ENCODE measurements at regions not wholly inside any gene's neighbourhood (a gene's known extent, or its start where the extent isn't known, plus 50 kb on each side); places are given as distances from the start of the nearest gene placed in this dataset.

GRCh38 chr13:58850161-58850560 lies 1218.6 kb downstream of the PCDH17 start:
- no peaks in the 10 kb centered on the region for H3K36me3 Mint-ChIP-seq
- no peak overlapping the region for H3K4me3 Mint-ChIP-seq
- H3K27me3 Mint-ChIP-seq = no peaks in the 10 kb centered on the region
- no peak overlapping the region for H3K27ac Mint-ChIP-seq
- H3K4me1 Mint-ChIP-seq (ENCODE audit: low read depth) = no peaks in the 10 kb centered on the region
- H3K9me3 Mint-ChIP-seq (ENCODE audit: low read depth) = peaks cover 7% of the 10 kb centered on the region

- H3K36me3 Mint-ChIP-seq = no peaks in the 10 kb centered on the region
- H3K4me1 Mint-ChIP-seq (ENCODE audit: low read depth) = no peaks in the 10 kb centered on the region
- no peaks in the 10 kb centered on the region for H3K27me3 Mint-ChIP-seq
- H3K9me3 Mint-ChIP-seq (ENCODE audit: low read depth) = peaks cover 5% of the 10 kb centered on the region
- H3K27ac Mint-ChIP-seq = no peak overlapping the region
- no peak overlapping the region for H3K4me3 Mint-ChIP-seq
Observed at GRCh38 chr13:58852076-58852475, 1220.5 kb downstream of the PCDH17 start.

GRCh38 chr13:58855283-58855682 lies 1223.7 kb downstream of the PCDH17 start:
- Mint-ChIP-seq H3K4me3 (no peak overlapping the region), H3K27me3 (no peaks in the 10 kb centered on the region), H3K27ac (no peak overlapping the region), H3K36me3 (no peaks in the 10 kb centered on the region), H3K4me1 (ENCODE audit: low read depth) (no peaks in the 10 kb centered on the region), H3K9me3 (ENCODE audit: low read depth) (peaks cover 5% of the 10 kb centered on the region)

- H3K4me3 Mint-ChIP-seq = no peak overlapping the region
- H3K4me1 Mint-ChIP-seq (ENCODE audit: low read depth) = no peaks in the 10 kb centered on the region
- peaks cover 4% of the 10 kb centered on the region for H3K9me3 Mint-ChIP-seq (ENCODE audit: low read depth)
- H3K27me3 Mint-ChIP-seq = no peaks in the 10 kb centered on the region
- no peak overlapping the region for H3K27ac Mint-ChIP-seq
- H3K36me3 Mint-ChIP-seq = no peaks in the 10 kb centered on the region
Observed at GRCh38 chr13:58858870-58859371, 1227.4 kb downstream of the PCDH17 start.

- H3K27me3 Mint-ChIP-seq = no peaks in the 10 kb centered on the region
- no peaks in the 10 kb centered on the region for H3K4me1 Mint-ChIP-seq (ENCODE audit: low read depth)
- no peak overlapping the region for H3K4me3 Mint-ChIP-seq
- H3K9me3 Mint-ChIP-seq (ENCODE audit: low read depth) = peaks cover 15% of the 10 kb centered on the region
- H3K27ac Mint-ChIP-seq = no peak overlapping the region
- H3K36me3 Mint-ChIP-seq = no peaks in the 10 kb centered on the region
Observed at GRCh38 chr13:58865286-58865685, 1233.7 kb downstream of the PCDH17 start.

GRCh38 chr13:58869566-58869965 lies 1238.0 kb downstream of the PCDH17 start:
- H3K4me1 Mint-ChIP-seq (ENCODE audit: low read depth) = no peaks in the 10 kb centered on the region
- no peak overlapping the region for H3K4me3 Mint-ChIP-seq
- no peaks in the 10 kb centered on the region for H3K36me3 Mint-ChIP-seq
- no peaks in the 10 kb centered on the region for H3K27me3 Mint-ChIP-seq
- H3K27ac Mint-ChIP-seq = no peak overlapping the region
- H3K9me3 Mint-ChIP-seq (ENCODE audit: low read depth) = peaks cover 8% of the 10 kb centered on the region

- no peak overlapping the region for H3K4me3 Mint-ChIP-seq
- no peaks in the 10 kb centered on the region for H3K9me3 Mint-ChIP-seq (ENCODE audit: low read depth)
- no peaks in the 10 kb centered on the region for H3K27me3 Mint-ChIP-seq
- no peaks in the 10 kb centered on the region for H3K4me1 Mint-ChIP-seq (ENCODE audit: low read depth)
- H3K27ac Mint-ChIP-seq = no peak overlapping the region
- no peaks in the 10 kb centered on the region for H3K36me3 Mint-ChIP-seq
Observed at GRCh38 chr13:58876473-58876872, 1244.9 kb downstream of the PCDH17 start.

GRCh38 chr13:58879114-58879513 lies 1247.6 kb downstream of the PCDH17 start:
- Mint-ChIP-seq H3K27me3 (no peaks in the 10 kb centered on the region), H3K9me3 (ENCODE audit: low read depth) (no peaks in the 10 kb centered on the region), H3K36me3 (no peaks in the 10 kb centered on the region), H3K4me3 (no peak overlapping the region), H3K27ac (no peak overlapping the region), H3K4me1 (ENCODE audit: low read depth) (no peaks in the 10 kb centered on the region)

GRCh38 chr13:58882516-58882915 lies 1251.0 kb downstream of the PCDH17 start:
- H3K36me3 Mint-ChIP-seq = no peaks in the 10 kb centered on the region
- no peaks in the 10 kb centered on the region for H3K4me1 Mint-ChIP-seq (ENCODE audit: low read depth)
- H3K27me3 Mint-ChIP-seq = no peaks in the 10 kb centered on the region
- H3K9me3 Mint-ChIP-seq (ENCODE audit: low read depth) = no peaks in the 10 kb centered on the region
- H3K4me3 Mint-ChIP-seq = no peak overlapping the region
- H3K27ac Mint-ChIP-seq = no peak overlapping the region

GRCh38 chr13:58883405-58883804 lies 1251.9 kb downstream of the PCDH17 start:
- no peaks in the 10 kb centered on the region for H3K36me3 Mint-ChIP-seq
- H3K27ac Mint-ChIP-seq = no peak overlapping the region
- no peaks in the 10 kb centered on the region for H3K9me3 Mint-ChIP-seq (ENCODE audit: low read depth)
- no peaks in the 10 kb centered on the region for H3K27me3 Mint-ChIP-seq
- no peak overlapping the region for H3K4me3 Mint-ChIP-seq
- no peaks in the 10 kb centered on the region for H3K4me1 Mint-ChIP-seq (ENCODE audit: low read depth)

- Mint-ChIP-seq H3K4me3 (no peak overlapping the region), H3K36me3 (no peaks in the 10 kb centered on the region), H3K27me3 (no peaks in the 10 kb centered on the region), H3K4me1 (ENCODE audit: low read depth) (no peaks in the 10 kb centered on the region), H3K27ac (no peak overlapping the region), H3K9me3 (ENCODE audit: low read depth) (no peaks in the 10 kb centered on the region)
Observed at GRCh38 chr13:58884353-58885209, 1253.0 kb downstream of the PCDH17 start.

GRCh38 chr13:58889474-58889873 lies 1257.9 kb downstream of the PCDH17 start:
- Mint-ChIP-seq H3K27me3 (no peaks in the 10 kb centered on the region), H3K4me1 (ENCODE audit: low read depth) (no peaks in the 10 kb centered on the region), H3K4me3 (no peak overlapping the region), H3K9me3 (ENCODE audit: low read depth) (peaks cover 4% of the 10 kb centered on the region), H3K27ac (no peak overlapping the region), H3K36me3 (no peaks in the 10 kb centered on the region)

GRCh38 chr13:58893396-58893795 lies 1261.9 kb downstream of the PCDH17 start:
- no peak overlapping the region for H3K27ac Mint-ChIP-seq
- no peaks in the 10 kb centered on the region for H3K4me1 Mint-ChIP-seq (ENCODE audit: low read depth)

GRCh38 chr13:58906329-58907007 lies 1257.3 kb downstream of the DIAPH3 start:
- Mint-ChIP-seq H3K36me3 (no peaks in the 10 kb centered on the region), H3K27me3 (no peaks in the 10 kb centered on the region), H3K4me3 (no peak overlapping the region), H3K4me1 (ENCODE audit: low read depth) (no peaks in the 10 kb centered on the region), H3K9me3 (ENCODE audit: low read depth) (peaks cover 6% of the 10 kb centered on the region), H3K27ac (no peak overlapping the region)

More at GRCh38 chr13:58893396-58893795, 1261.9 kb downstream of the PCDH17 start:
- H3K27me3 Mint-ChIP-seq = no peaks in the 10 kb centered on the region
- no peaks in the 10 kb centered on the region for H3K36me3 Mint-ChIP-seq
- no peak overlapping the region for H3K4me3 Mint-ChIP-seq
- peaks cover 4% of the 10 kb centered on the region for H3K9me3 Mint-ChIP-seq (ENCODE audit: low read depth)

GRCh38 chr13:58907347-58907746 lies 1256.4 kb downstream of the DIAPH3 start:
- Mint-ChIP-seq H3K36me3 (no peaks in the 10 kb centered on the region), H3K4me3 (no peak overlapping the region), H3K27ac (no peak overlapping the region), H3K4me1 (ENCODE audit: low read depth) (no peaks in the 10 kb centered on the region), H3K27me3 (no peaks in the 10 kb centered on the region), H3K9me3 (ENCODE audit: low read depth) (peaks cover 6% of the 10 kb centered on the region)

Measured in activated naive CD8-positive, alpha-beta T cell (primary cell).